ENCODE measurements at regions not wholly inside any gene's neighbourhood (a gene's known extent, or its start where the extent isn't known, plus 50 kb on each side); places are given as distances from the start of the nearest gene placed in this dataset.

GRCh38 chr4:126207910-126208309 lies 893.2 kb downstream of the FAT4 start:
- H3K4me3 ChIP-seq (ENCODE audit: low read length) = no peak overlapping the region
- no peak for DNase-seq (ENCODE audit: low read depth)
- TF ChIP-seq CTCF (conservative IDR thresholded peaks at IDR 0.05; ENCODE audit: low read length) = no peak

- no peak for TF ChIP-seq CTCF (conservative IDR thresholded peaks at IDR 0.05; ENCODE audit: low read length)
- peak; percentile 1 for DNase-seq (ENCODE audit: low read depth)
- no peak overlapping the region for H3K4me3 ChIP-seq (ENCODE audit: low read length)
These were observed 894.4 kb downstream of the FAT4 start for GRCh38 chr4:126209147-126209546.

- H3K4me3 ChIP-seq (ENCODE audit: low read length) = no peak overlapping the region
- no peak for DNase-seq (ENCODE audit: low read depth)
- TF ChIP-seq CTCF (conservative IDR thresholded peaks at IDR 0.05; ENCODE audit: low read length) = no peak
These were observed 899.2 kb downstream of the FAT4 start for GRCh38 chr4:126213996-126214395.

- no peak for DNase-seq (ENCODE audit: low read depth)
- no peak for TF ChIP-seq CTCF (conservative IDR thresholded peaks at IDR 0.05; ENCODE audit: low read length)
- no peak overlapping the region for H3K4me3 ChIP-seq (ENCODE audit: low read length)
These were observed 901.0 kb downstream of the FAT4 start for GRCh38 chr4:126215759-126216158.

GRCh38 chr4:126216611-126217010 lies 901.9 kb downstream of the FAT4 start:
- DNase-seq (ENCODE audit: low read depth) = no peak

GRCh38 chr4:126221282-126221681 lies 906.5 kb downstream of the FAT4 start:
- TF ChIP-seq CTCF (conservative IDR thresholded peaks at IDR 0.05; ENCODE audit: low read length) = no peak
- H3K4me3 ChIP-seq (ENCODE audit: low read length) = no peak overlapping the region
- no peak for DNase-seq (ENCODE audit: low read depth)

More at GRCh38 chr4:126216611-126217010, 901.9 kb downstream of the FAT4 start:
- no peak overlapping the region for H3K4me3 ChIP-seq (ENCODE audit: low read length)
- TF ChIP-seq CTCF (conservative IDR thresholded peaks at IDR 0.05; ENCODE audit: low read length) = no peak

GRCh38 chr4:126221717-126222340 lies 907.1 kb downstream of the FAT4 start:
- TF ChIP-seq CTCF (conservative IDR thresholded peaks at IDR 0.05; ENCODE audit: low read length) = no peak

More at GRCh38 chr4:126221717-126222340, 907.1 kb downstream of the FAT4 start:
- no peak for DNase-seq (ENCODE audit: low read depth)
- no peak overlapping the region for H3K4me3 ChIP-seq (ENCODE audit: low read length)
